Cerebellar nuclear complex (tissue), 1 donor: ENCODE measurements at regions not wholly inside any gene's neighbourhood (a gene's known extent, or its start where the extent isn't known, plus 50 kb on each side); places are given as distances from the start of the nearest gene placed in this dataset.

Source experiments
- DNase-seq, 2 experiments: peaks; one replicate each; lab custom pipeline; 2025; lab: John Stamatoyannopoulos, UW

- DNase-seq, result no peak
Observed at GRCh38 chr7:131225619-131226513, 101.8 kb upstream of the MKLN1 start.

GRCh38 chr7:131226514-131226865, 101.2 kb upstream of the MKLN1 start:
- DNase-seq, result no peak

GRCh38 chr7:131231381-131232220, 96.1 kb upstream of the MKLN1 start:
- DNase-seq, result no peak

GRCh38 chr7:131232768-131233167, 94.9 kb upstream of the MKLN1 start:
- no peak for DNase-seq

GRCh38 chr7:131233193-131233592, 94.5 kb upstream of the MKLN1 start:
- no peak for DNase-seq

- DNase-seq, result peak in 1 of 2 experiments; percentile 13
Observed at GRCh38 chr7:131234719-131235488, 92.8 kb upstream of the MKLN1 start.

GRCh38 chr7:131235489-131236317, 92.0 kb upstream of the MKLN1 start:
- no peak for DNase-seq

- DNase-seq, result no peak
Observed at GRCh38 chr7:131236318-131236672, 91.4 kb upstream of the MKLN1 start.

- no peak for DNase-seq
Observed at GRCh38 chr7:131238347-131238931, 89.2 kb upstream of the MKLN1 start.

GRCh38 chr7:131241386-131241785, 86.3 kb upstream of the MKLN1 start:
- DNase-seq, result no peak

- DNase-seq, result no peak
Observed at GRCh38 chr7:131242123-131242650, 85.5 kb upstream of the MKLN1 start.

- no peak for DNase-seq
Observed at GRCh38 chr7:131244259-131244852, 83.3 kb upstream of the MKLN1 start.

GRCh38 chr7:131249003-131249402, 78.7 kb upstream of the MKLN1 start:
- DNase-seq, result no peak

GRCh38 chr7:131249483-131249882, 78.2 kb upstream of the MKLN1 start:
- no peak for DNase-seq

- no peak for DNase-seq
Observed at GRCh38 chr7:131250331-131250730, 77.3 kb upstream of the MKLN1 start.

- no peak for DNase-seq
Observed at GRCh38 chr7:131251371-131251770, 76.3 kb upstream of the MKLN1 start.

GRCh38 chr7:131252976-131253375, 74.7 kb upstream of the MKLN1 start:
- DNase-seq, result no peak

- DNase-seq, result no peak
Observed at GRCh38 chr7:131254211-131254610, 73.5 kb upstream of the MKLN1 start.

GRCh38 chr7:131255242-131255641, 72.4 kb upstream of the MKLN1 start:
- no peak for DNase-seq

GRCh38 chr7:131261476-131261994, 66.1 kb upstream of the MKLN1 start:
- DNase-seq, result no peak
